Coronary artery (tissue), 2 donors: ENCODE measurements at regions not wholly inside any gene's neighbourhood (a gene's known extent, or its start where the extent isn't known, plus 50 kb on each side); places are given as distances from the start of the nearest gene placed in this dataset.

Source experiments
- DNase-seq: peaks from one replicate; pipeline ENCODE4 v3.0.0-alpha.2; 2017; ENCODE audit warnings: low spot score
- H3K27ac ChIP-seq, 2 donors: fragments of 200-600 bp; sonication (generic); one replicate each; pipeline ENCODE4 v1.5.1; 2016 to 2019
- H3K4me3 ChIP-seq: fragments of 200-600 bp; sonication (generic); 2 replicates; pipeline ENCODE4 v1.5.1; 2016; ENCODE audit warnings: mild to moderate bottlenecking, moderate library complexity
- CTCF ChIP-seq: fragments of 200-600 bp; sonication (generic); IDR thresholded peaks from one replicate; pipeline ENCODE4 v1.5.1; 2019; ENCODE audit warnings: antibody characterized with exemption

- Histone ChIP-seq H3K27ac (no peak overlapping the region), H3K4me3 (no peak overlapping the region)
- no peak for TF ChIP-seq CTCF
- DNase-seq = no peak
These were observed 763.9 kb upstream of the COBL start for GRCh38 chr7:52080493-52080892.

DNA sequence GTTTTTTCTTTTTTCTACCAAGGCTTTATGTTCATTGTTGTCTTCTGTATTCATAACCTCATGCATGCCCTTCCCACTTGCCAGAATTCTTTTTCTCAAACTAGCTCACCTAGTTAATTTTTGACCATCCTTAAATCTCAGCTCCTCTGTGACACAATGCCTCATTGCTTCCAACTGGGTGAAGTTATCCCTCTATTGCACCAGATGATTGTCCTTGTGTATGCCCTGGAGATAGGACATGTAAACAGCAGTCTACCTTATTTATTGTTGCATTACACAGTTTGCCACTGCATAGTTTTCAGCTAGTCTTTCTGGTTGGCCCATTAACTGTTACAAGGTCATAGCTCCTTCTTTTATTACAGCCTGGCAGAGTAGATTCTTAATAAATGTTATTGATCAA is 763.1 kb upstream of the COBL start:
- no peak for DNase-seq
- H3K4me3 ChIP-seq = no peak overlapping the region
- H3K27ac ChIP-seq = no peak overlapping the region
- TF ChIP-seq CTCF = no peak

GRCh38 chr7:52077571-52077970 is 761.0 kb upstream of the COBL start:
- no peak for TF ChIP-seq CTCF
- Histone ChIP-seq H3K4me3 (no peak overlapping the region), H3K27ac (no peak overlapping the region)
- DNase-seq = no peak

GRCh38 chr7:52074912-52075311 is 758.3 kb upstream of the COBL start:
- DNase-seq = no peak
- no peak for TF ChIP-seq CTCF
- Histone ChIP-seq H3K4me3 (no peak overlapping the region), H3K27ac (no peak overlapping the region)

- TF ChIP-seq CTCF = no peak
- DNase-seq = no peak
These were observed 757.5 kb upstream of the COBL start for GRCh38 chr7:52074071-52074470.

GRCh38 chr7:52071744-52072143 is 755.1 kb upstream of the COBL start:
- DNase-seq = no peak
- H3K4me3 ChIP-seq = no peak overlapping the region
- no peak for TF ChIP-seq CTCF
- H3K27ac ChIP-seq = no peak overlapping the region

More at GRCh38 chr7:52074071-52074470, 757.5 kb upstream of the COBL start:
- Histone ChIP-seq H3K4me3 (no peak overlapping the region), H3K27ac (no peak overlapping the region)

DNA sequence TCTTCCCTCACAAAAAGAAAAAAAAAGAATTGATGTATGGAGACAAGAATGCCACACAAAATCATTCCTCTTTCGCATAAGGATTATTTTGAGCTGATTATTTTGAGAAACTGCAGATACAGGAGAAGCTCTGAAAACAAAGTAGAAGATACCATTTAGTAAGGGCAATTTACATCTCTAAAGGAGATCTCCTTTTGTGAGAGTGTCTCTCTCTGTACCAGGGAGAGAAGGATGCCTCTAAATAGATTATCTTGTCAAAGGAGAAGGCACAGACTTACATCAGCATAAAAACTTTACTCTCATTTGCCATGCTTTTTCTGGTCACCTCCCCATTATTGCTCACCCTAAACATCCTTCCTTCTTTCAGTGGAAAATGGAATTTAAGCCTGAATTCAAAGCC is 747.9 kb upstream of the COBL start:
- no peak for TF ChIP-seq CTCF
- Histone ChIP-seq H3K27ac (no peak overlapping the region), H3K4me3 (no peak overlapping the region)
- DNase-seq = no peak
